TTC549 (cell line): ENCODE measurements at regions not wholly inside any gene's neighbourhood (a gene's known extent, or its start where the extent isn't known, plus 50 kb on each side); places are given as distances from the start of the nearest gene placed in this dataset.

Experiments used
- FAIRE-seq: peaks from 2 replicates; lab custom pipeline; 2012; peaks lifted over from hg19 to GRCh38; lab: Jason Lieb, UNC

GRCh38 chr4:177699365-177700213 is 257.4 kb upstream of the AGA start:
- no peak for FAIRE-seq

- no peak for FAIRE-seq
These were observed 264.7 kb upstream of the AGA start for GRCh38 chr4:177706916-177707315.

- FAIRE-seq = no peak
These were observed 271.2 kb upstream of the AGA start for GRCh38 chr4:177713454-177713853.

- no peak for FAIRE-seq
These were observed 275.2 kb upstream of the AGA start for GRCh38 chr4:177717407-177717806.

GRCh38 chr4:177718514-177718913 is 276.3 kb upstream of the AGA start:
- no peak for FAIRE-seq

- FAIRE-seq = no peak
These were observed 283.9 kb upstream of the AGA start for GRCh38 chr4:177726111-177726510.

- no peak for FAIRE-seq
These were observed 286.3 kb upstream of the AGA start for GRCh38 chr4:177728361-177729152.

- no peak for FAIRE-seq
These were observed 287.4 kb upstream of the AGA start for GRCh38 chr4:177729681-177730080.

GRCh38 chr4:177737387-177737940 is 295.2 kb upstream of the AGA start:
- FAIRE-seq = no peak

GRCh38 chr4:177740563-177740962 is 298.3 kb upstream of the AGA start:
- no peak for FAIRE-seq

- no peak for FAIRE-seq
These were observed 317.5 kb upstream of the AGA start for GRCh38 chr4:177759729-177760128.

GRCh38 chr4:177761692-177762091 is 319.5 kb upstream of the AGA start:
- no peak for FAIRE-seq

GRCh38 chr4:177769155-177769554 is 326.9 kb upstream of the AGA start:
- FAIRE-seq = no peak

- FAIRE-seq = no peak
These were observed 328.5 kb upstream of the AGA start for GRCh38 chr4:177770776-177771175.

GRCh38 chr4:177771645-177772044 is 329.4 kb upstream of the AGA start:
- no peak for FAIRE-seq

GRCh38 chr4:177778623-177779022 is 336.4 kb upstream of the AGA start:
- no peak for FAIRE-seq

- no peak for FAIRE-seq
These were observed 342.8 kb upstream of the AGA start for GRCh38 chr4:177785000-177785399.

GRCh38 chr4:177789610-177790009 is 347.4 kb upstream of the AGA start:
- FAIRE-seq = no peak

- FAIRE-seq = no peak
These were observed 349.0 kb upstream of the AGA start for GRCh38 chr4:177791188-177791587.

- FAIRE-seq = no peak
These were observed 354.6 kb upstream of the AGA start for GRCh38 chr4:177796841-177797240.

- FAIRE-seq = no peak
These were observed 355.9 kb upstream of the AGA start for GRCh38 chr4:177798161-177798560.

- no peak for FAIRE-seq
These were observed 359.9 kb upstream of the AGA start for GRCh38 chr4:177802162-177802561.

GRCh38 chr4:177802661-177803060 is 360.4 kb upstream of the AGA start:
- FAIRE-seq = no peak
